SK-N-MC (cell line): ENCODE measurements at regions not wholly inside any gene's neighbourhood (a gene's known extent, or its start where the extent isn't known, plus 50 kb on each side); places are given as distances from the start of the nearest gene placed in this dataset.

Source experiments
- DNase-seq: peaks from one replicate; pipeline ENCODE4 v3.0.0-alpha.2; 2011; ENCODE audit warnings: low read depth, low spot score
- H3K27ac ChIP-seq: fragments of 200-600 bp; sonication (generic); 2 replicates; pipeline ENCODE4 v1.5.1; 2016; ENCODE audit warnings: mixed run types
- H3K36me3 ChIP-seq: fragments of 200-600 bp; sonication (generic); 2 replicates; pipeline ENCODE4 v1.6.1; 2017; ENCODE audit warnings: antibody characterized with exemption, low read length, mixed read lengths; ENCODE audit not compliant: insufficient read depth
- H3K4me3 ChIP-seq: fragments of 200-600 bp; sonication (generic); 2 replicates; pipeline ENCODE4 v1.5.1; 2016
- H3K9ac ChIP-seq: fragments of 200-600 bp; sonication (generic); 2 replicates; pipeline ENCODE4 v1.8.0; 2017; ENCODE audit warnings: mixed run types, mixed read lengths; ENCODE audit not compliant: insufficient read length
- H3K9me3 ChIP-seq: fragments of 200-600 bp; sonication (generic); 2 replicates; pipeline ENCODE4 v1.6.1; 2017; ENCODE audit warnings: low read depth, mild to moderate bottlenecking, antibody characterized with exemption, low read length, moderate library complexity, mixed read lengths
- EZH2 ChIP-seq: fragments of 200-600 bp; sonication (generic); IDR thresholded peaks from one replicate; pipeline ENCODE4 v1.6.1; 2017; ENCODE audit warnings: antibody characterized with exemption
- FOXP2 ChIP-seq: optimal IDR thresholded peaks from 2 replicates; pipeline ENCODE3; 2011; ENCODE audit warnings: mild to moderate bottlenecking, moderate library complexity; ENCODE audit not compliant: insufficient read depth; ENCODE audit errors: extremely low read length, control extremely low read depth
- POLR2AphosphoS5 ChIP-seq: IDR thresholded peaks from 2 replicates; pipeline ENCODE4 v1.6.1; 2012; ENCODE audit warnings: mild to moderate bottlenecking, low read depth, low read length, borderline replicate concordance

DNA sequence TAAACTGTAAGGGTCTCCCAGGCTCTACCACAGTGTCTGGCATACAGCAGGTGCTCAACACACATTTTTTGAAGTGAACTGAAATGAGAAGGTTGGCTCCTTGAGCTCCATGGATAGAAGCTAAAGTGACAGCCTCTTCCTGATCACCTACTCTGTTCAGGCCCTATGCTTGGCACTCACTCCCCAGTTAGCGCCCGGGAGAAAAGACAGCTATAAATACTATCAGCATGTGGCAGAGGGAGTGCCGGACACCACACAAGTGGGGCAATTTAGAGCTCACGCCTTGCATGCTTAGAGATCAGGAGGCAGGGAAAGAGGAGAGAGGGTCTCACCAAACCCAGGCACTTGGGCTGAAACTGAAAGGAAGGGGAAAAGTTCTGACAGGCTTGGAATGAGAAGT is 195.5 kb downstream of the BUD13 start:
- Histone ChIP-seq H3K36me3 (no peaks in the 10 kb centered on the region), H3K27ac (no peak overlapping the region), H3K9ac (no peak overlapping the region), H3K9me3 (no peaks in the 10 kb centered on the region), H3K4me3 (no peak overlapping the region)
- TF ChIP-seq POLR2AphosphoS5 (no peak), FOXP2 (no peak), EZH2 (no peak)
- no peak for DNase-seq

DNA sequence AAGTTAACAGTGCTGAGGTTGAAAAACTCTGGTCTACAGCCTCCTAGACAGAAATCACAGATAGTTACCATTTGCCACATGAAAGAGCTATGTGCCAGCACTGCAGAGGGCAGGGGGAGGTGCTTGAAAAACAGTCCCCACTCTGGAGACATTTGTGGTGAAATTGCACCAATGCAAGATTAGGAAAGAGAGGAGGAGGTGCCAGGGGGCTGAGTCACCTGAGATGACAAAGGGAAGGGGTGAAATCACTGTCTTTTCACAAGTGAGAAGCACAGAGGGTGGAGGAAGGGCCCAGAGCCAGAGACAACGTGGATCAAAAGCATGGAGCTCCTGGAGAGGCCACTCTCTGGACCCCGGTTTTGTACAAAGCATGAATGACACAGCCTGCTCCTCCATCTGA is 196.3 kb downstream of the BUD13 start:
- Histone ChIP-seq H3K9ac (no peak overlapping the region), H3K27ac (no peak overlapping the region), H3K36me3 (no peaks in the 10 kb centered on the region), H3K4me3 (no peak overlapping the region), H3K9me3 (no peaks in the 10 kb centered on the region)
- no peak for DNase-seq
- TF ChIP-seq EZH2 (no peak), FOXP2 (no peak), POLR2AphosphoS5 (no peak)

DNA sequence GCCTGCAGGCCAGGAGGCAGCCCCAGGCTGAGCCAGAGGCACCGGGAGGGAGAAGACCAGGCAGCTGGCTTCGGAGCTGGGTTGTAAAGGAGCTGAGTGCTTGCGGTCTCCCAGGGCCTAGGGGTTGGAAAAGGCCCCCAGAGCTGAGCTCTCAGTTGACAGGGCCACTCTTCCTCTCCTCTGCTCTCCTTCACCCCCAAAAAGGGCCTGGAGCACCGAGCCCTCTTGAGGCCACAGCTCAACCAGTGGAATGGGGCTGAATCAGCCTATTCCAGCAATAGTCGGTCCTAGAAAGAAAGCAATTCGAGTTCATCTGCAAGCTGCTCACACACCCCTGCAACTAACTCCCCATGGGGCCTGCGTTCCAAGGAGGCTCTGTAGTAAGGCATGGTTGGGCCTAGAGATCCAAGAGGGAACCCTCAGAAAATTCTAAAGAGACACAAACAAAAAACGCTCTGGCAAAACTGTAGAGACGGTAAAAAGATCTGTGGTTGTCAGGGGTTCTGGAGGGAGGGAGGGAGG is 205.0 kb downstream of the BUD13 start:
- Histone ChIP-seq H3K4me3 (no peak overlapping the region), H3K27ac (no peak overlapping the region), H3K9ac (no peak overlapping the region), H3K9me3 (no peaks in the 10 kb centered on the region), H3K36me3 (no peaks in the 10 kb centered on the region)
- DNase-seq = no peak
- TF ChIP-seq EZH2 (no peak), POLR2AphosphoS5 (no peak), FOXP2 (no peak)

DNA sequence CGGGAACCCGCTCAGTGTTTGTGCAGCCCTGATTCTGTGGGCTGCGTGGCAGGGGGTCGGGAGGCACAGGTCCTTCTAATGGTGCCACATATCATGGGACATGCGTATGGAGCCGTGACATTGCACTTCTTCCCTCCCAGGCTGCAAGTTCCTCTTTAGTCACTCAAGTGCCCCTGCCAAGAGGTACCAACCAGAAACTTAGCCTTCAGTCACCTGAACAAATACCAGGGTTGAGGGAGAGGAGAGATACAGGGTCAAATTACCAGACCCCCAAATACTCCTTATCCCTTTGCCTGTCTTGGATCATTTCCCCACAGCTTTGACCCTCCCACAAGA is 209.1 kb downstream of the BUD13 start:
- TF ChIP-seq POLR2AphosphoS5 (no peak), EZH2 (no peak), FOXP2 (no peak)
- Histone ChIP-seq H3K9ac (no peak overlapping the region), H3K27ac (no peak overlapping the region), H3K9me3 (no peaks in the 10 kb centered on the region), H3K4me3 (no peak overlapping the region), H3K36me3 (no peaks in the 10 kb centered on the region)
- DNase-seq = no peak

DNA sequence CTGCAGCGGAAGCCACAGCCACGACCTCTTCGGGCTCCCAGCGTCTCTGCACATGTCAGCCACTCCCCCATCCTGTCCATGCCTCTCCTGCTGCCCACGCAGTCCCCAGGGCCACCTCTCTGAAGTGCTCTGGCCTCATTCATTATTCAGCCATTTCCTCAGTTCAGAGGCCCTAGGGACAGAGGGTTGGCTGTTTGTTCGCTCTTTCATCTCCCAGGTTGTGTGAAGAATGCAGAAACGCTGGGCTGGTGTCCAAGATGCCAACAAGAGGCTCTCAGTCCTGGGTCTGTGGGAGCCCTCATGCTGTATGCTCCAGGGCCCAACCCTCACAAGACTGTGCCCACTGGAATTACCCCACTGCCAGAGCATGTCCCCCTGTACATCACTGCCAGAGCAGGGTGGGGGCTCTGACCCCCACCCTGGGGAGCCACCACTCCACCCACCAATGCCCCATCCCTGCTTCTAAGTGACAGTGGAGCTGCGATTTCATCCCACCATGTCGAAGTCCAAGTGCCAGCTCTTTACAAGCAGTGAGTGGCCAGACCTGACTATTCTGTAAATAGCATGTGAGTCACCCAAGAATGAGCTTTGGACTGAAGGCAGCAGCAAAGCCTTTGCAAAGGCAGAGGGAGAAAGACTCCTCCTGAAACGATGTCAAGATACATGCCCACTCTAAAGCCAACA is 209.6 kb downstream of the BUD13 start:
- DNase-seq = no peak
- H3K27ac ChIP-seq = no peak overlapping the region
- no peaks in the 10 kb centered on the region for H3K36me3 ChIP-seq
- H3K9ac ChIP-seq = no peak overlapping the region
- no peaks in the 10 kb centered on the region for H3K9me3 ChIP-seq
- TF ChIP-seq EZH2 (no peak), FOXP2 (no peak), POLR2AphosphoS5 (no peak)
- H3K4me3 ChIP-seq = no peak overlapping the region

DNA sequence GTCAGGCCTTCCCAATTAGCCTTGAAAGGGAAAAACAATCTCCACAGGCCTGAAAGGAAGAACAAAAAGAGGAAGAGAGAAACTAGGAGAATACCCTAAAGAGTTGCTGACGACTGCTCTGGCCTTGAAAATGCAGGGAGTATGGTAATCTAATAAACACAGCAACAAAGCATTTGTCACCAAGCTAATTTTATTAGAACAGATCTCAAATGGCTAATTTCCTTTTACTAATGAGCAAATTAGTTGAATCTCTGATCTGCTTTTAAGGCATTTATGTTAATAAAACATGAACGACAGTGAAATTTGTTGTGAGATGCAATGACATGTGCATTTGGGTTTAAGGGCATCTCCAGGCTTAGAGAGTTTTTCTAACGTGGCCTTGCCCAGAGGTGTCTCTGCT is 212.2 kb downstream of the BUD13 start:
- H3K9ac ChIP-seq = no peak overlapping the region
- no peak for TF ChIP-seq EZH2
- no peak for TF ChIP-seq POLR2AphosphoS5
- no peak for TF ChIP-seq FOXP2
- DNase-seq = no peak

DNA sequence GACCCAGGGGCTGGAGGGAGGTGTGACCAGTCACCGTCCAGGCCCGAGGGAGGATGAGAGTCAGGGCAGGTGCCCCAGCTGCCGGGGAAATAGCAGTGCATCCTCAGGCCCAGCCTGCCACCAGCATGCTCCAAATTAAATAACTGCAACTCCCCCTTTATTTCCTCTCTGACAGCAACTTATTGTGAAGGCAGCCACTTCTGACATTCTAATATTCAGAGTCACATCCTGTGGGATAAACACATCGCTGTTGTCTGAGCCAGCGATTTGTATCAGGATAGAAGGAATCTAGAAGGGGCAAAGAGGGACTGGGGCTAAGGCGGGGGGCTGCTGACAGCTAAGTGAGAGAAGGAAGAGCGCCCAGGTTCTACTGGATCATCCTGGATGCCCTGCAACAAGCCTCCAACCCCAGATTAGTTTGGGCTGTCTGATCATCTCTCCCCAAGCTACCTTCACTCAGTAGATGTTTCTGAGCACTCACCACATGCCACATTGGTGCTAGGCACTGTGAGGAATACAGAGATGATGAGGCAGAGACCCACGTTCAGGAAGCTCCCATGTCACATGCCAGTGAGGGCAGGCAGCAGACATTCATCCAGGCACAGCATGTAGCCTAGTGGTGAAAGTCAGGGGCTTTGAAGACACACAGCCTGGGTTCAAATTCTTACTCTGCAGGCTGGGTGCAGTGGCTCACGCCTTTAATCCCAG is 214.1 kb downstream of the BUD13 start:
- TF ChIP-seq POLR2AphosphoS5 = no peak
- no peak for TF ChIP-seq EZH2
- TF ChIP-seq FOXP2 = no peak
- no peaks in the 10 kb centered on the region for H3K9me3 ChIP-seq
- no peak overlapping the region for H3K9ac ChIP-seq
- no peak overlapping the region for H3K4me3 ChIP-seq
- DNase-seq = no peak
- no peak overlapping the region for H3K27ac ChIP-seq
- H3K36me3 ChIP-seq = no peaks in the 10 kb centered on the region

More for the DNA sequence above, 212.2 kb downstream of the BUD13 start:
- no peak overlapping the region for H3K27ac ChIP-seq
- H3K4me3 ChIP-seq = no peak overlapping the region
- H3K36me3 ChIP-seq = no peaks in the 10 kb centered on the region
- H3K9me3 ChIP-seq = no peaks in the 10 kb centered on the region

DNA sequence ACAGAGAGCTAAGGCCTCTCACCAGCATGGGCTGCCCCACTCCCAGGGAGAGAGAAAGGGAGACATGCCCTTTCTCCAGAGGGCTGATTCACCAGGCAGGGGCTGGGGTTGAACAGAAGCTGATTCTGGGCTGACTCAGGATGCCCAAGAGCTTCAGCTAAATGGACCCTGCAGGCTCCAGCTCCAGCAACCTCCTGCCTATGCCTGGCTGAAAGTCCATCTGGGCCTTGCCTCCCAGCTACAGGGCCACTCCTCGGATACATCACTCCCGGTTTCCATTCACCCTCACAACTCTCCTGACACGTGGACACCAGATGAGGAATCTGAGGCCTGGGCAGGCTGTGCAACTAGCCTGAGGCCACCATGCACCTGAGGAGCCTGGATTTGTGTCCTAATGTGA is 215.5 kb downstream of the BUD13 start:
- Histone ChIP-seq H3K27ac (no peak overlapping the region), H3K4me3 (no peak overlapping the region), H3K36me3 (no peaks in the 10 kb centered on the region), H3K9me3 (no peaks in the 10 kb centered on the region), H3K9ac (no peak overlapping the region)
- TF ChIP-seq FOXP2 (no peak), POLR2AphosphoS5 (no peak), EZH2 (no peak)
- no peak for DNase-seq

DNA sequence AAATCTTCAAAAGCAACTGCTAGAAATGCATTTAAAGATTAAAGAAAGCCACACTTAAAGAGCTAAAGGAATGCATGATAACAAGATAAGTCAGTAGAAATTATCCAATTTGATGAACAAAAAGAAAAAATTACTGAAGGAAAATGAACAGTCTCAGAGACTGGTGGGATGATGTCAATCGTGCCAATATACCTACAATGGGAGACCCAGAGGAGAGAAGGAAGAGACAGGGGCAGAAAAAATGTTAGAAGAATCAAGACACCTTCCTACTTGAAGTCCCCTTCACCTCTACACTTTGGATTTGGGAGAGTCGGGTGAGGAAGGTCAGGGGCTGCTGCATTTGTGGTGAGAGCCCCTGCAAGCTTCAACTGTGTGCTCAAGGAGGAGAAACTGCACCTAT is 216.3 kb downstream of the BUD13 start:
- TF ChIP-seq POLR2AphosphoS5 (no peak), EZH2 (no peak), FOXP2 (no peak)
- Histone ChIP-seq H3K36me3 (no peaks in the 10 kb centered on the region), H3K9me3 (no peaks in the 10 kb centered on the region), H3K27ac (no peak overlapping the region), H3K4me3 (no peak overlapping the region), H3K9ac (no peak overlapping the region)
- DNase-seq = no peak
